ENCODE measurements at regions not wholly inside any gene's neighbourhood (a gene's known extent, or its start where the extent isn't known, plus 50 kb on each side); places are given as distances from the start of the nearest gene placed in this dataset.

DNA sequence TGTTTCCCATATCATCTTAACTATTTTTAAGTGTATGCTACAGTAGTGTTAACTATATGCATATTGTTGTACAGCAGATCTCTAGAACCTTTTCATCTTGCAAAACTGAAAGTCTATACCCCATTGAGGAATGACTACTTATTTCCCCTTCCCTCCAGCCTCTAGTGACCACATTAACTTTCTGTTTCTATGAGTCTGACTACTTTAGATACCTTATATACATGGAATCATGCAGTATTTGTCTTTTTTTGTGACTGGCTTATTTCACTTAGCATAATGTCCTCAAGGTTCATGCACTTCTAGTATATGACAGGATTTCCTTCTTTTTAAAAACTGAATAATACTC is 96.5 kb upstream of the BTG3 start:
- TF ChIP-seq POLR2A (IDR thresholded peaks at IDR 0.05) (no peak), CTCF (IDR thresholded peaks at IDR 0.05) (no peak), POLR2AphosphoS5 (IDR thresholded peaks at IDR 0.05) (no peak), EP300 (IDR thresholded peaks at IDR 0.05) (no peak)

Measured in upper lobe of left lung (tissue), 4 donors.